Progenitor cell of endocrine pancreas (in vitro differentiated cells): ENCODE measurements at regions not wholly inside any gene's neighbourhood (a gene's known extent, or its start where the extent isn't known, plus 50 kb on each side); places are given as distances from the start of the nearest gene placed in this dataset.
"Not testable (repeated sequence)": the region's sequence is repeated elsewhere in the genome, so short reads cannot be mapped to it uniquely, and the experiment has no call there.

Source experiments
- DNase-seq: peaks from one replicate; pipeline ENCODE4 v3.0.0; 2021; ENCODE audit warnings: low spot score; ENCODE audit not compliant: unreplicated experiment
- H3K27ac Mint-ChIP-seq: 2 replicates; pipeline ENCODE4 v1.8.0; 2021; ENCODE audit warnings: mild to moderate bottlenecking, moderate library complexity, mixed read lengths
- H3K27me3 Mint-ChIP-seq: 2 replicates; pipeline ENCODE4 v1.8.0; 2021; ENCODE audit warnings: mixed read lengths
- H3K36me3 Mint-ChIP-seq: 2 replicates; pipeline ENCODE4 v1.8.0; 2022; ENCODE audit warnings: mixed read lengths; ENCODE audit not compliant: insufficient read depth
- H3K4me1 Mint-ChIP-seq: 2 replicates; pipeline ENCODE4 v1.8.0; 2021; ENCODE audit warnings: low read depth, mixed read lengths
- H3K4me3 Mint-ChIP-seq: 2 replicates; pipeline ENCODE4 v1.8.0; 2021; ENCODE audit warnings: low read depth, mild to moderate bottlenecking, moderate library complexity, mixed read lengths
- H3K9me3 Mint-ChIP-seq: 2 replicates; pipeline ENCODE4 v1.8.0; 2021; ENCODE audit warnings: low read depth, mixed read lengths
- TF ChIP-seq, protein P1 (sequence below): fragments of 200-600 bp; sonication (generic); IDR thresholded peaks from one replicate; pipeline ENCODE4 v1.5.0; 2021; ENCODE audit warnings: antibody characterized with exemption, mild to moderate bottlenecking; ENCODE audit not compliant: unreplicated experiment

DNA sequence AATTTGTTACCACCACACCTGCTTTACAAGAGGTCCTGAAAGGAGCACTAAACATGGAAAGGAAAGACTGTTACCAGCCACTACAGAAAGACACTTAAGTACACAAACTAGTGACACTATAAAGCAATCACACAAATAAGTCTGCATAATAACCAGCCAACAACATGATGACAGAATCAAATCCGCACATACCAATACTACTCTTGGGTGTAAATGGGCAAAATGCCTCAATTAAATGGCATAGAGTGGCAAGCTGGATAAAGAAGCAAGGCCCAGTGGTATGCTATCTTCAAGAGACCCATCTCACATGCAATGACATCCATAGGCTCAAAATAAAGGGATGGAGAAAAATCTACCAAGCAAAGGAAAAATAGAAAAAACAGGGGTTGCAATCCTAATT, 106.8 kb upstream of the PRR23C start:
- H3K4me1 Mint-ChIP-seq = no peaks in the 10 kb centered on the region
- H3K9me3 Mint-ChIP-seq = peaks cover 13% of the 10 kb centered on the region
- no peak overlapping the region for H3K4me3 Mint-ChIP-seq
- no peaks in the 10 kb centered on the region for H3K36me3 Mint-ChIP-seq
- TF ChIP-seq, protein P1, sequence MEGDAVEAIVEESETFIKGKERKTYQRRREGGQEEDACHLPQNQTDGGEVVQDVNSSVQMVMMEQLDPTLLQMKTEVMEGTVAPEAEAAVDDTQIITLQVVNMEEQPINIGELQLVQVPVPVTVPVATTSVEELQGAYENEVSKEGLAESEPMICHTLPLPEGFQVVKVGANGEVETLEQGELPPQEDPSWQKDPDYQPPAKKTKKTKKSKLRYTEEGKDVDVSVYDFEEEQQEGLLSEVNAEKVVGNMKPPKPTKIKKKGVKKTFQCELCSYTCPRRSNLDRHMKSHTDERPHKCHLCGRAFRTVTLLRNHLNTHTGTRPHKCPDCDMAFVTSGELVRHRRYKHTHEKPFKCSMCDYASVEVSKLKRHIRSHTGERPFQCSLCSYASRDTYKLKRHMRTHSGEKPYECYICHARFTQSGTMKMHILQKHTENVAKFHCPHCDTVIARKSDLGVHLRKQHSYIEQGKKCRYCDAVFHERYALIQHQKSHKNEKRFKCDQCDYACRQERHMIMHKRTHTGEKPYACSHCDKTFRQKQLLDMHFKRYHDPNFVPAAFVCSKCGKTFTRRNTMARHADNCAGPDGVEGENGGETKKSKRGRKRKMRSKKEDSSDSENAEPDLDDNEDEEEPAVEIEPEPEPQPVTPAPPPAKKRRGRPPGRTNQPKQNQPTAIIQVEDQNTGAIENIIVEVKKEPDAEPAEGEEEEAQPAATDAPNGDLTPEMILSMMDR = no peak
- H3K27ac Mint-ChIP-seq = no peak overlapping the region
- H3K27me3 Mint-ChIP-seq = peaks cover 19% of the 10 kb centered on the region
- no peak for DNase-seq

DNA sequence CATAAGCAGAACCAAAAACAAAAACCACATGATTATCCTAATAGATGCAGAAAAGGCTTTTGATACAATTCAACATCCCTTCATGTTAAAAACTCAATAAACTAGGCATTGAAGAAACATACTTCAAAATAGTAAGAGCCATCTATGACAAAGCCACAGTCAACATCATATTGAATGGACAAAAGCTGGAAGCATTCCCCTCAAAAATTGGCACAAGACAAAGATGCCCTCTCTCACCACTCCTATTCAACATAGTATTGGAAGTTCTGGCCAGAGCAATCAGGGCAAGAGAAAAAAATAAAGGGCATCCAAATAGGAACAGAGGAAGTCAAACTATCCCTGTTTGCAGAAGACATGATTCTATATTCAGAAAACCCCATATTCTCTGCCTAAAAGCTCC, 108.7 kb upstream of the PRR23C start:
- not testable (repeated sequence) for H3K4me1 Mint-ChIP-seq, H3K4me3 Mint-ChIP-seq, DNase-seq, H3K27ac Mint-ChIP-seq, H3K36me3 Mint-ChIP-seq
- peaks cover 20% of the 10 kb centered on the region for H3K27me3 Mint-ChIP-seq
- H3K9me3 Mint-ChIP-seq = peaks cover 10% of the 10 kb centered on the region

DNA sequence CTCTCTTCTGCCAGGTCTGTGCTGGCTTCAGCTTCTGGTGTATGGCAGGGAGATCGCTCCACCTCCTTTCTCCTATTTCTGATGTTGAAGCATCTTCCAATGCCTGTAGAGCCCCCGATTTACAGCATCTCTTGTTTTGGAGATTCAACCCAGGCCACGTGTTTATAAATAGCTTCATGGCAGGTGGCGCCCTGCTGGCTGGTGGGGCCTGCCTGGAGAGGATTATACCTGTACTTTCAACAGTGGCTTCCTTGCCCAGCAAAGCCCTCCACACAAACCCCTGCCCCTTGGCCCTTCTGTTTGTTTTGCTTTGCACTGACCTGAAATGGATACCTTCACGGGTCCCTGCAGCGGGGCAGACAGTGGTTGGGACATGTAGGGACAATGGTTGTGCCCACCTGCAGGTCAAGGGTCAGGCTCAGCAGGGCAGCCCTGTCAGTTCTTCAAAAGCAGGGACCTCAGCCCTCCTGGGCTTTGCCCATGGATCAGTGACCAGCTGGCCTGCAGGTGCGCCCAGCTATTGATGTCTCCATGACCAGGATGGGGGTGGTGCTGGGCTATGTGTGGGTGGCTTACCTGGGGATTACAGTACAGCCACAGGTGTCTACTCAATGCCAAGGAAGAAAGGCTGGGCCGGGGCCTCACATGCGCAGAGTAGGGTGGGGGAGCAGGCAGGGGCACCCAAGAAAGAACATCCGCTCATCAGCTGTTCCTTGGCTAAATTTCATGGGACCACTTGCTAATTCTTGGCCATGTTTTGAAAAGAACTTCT, 112.7 kb upstream of the PRR23C start:
- Mint-ChIP-seq H3K36me3 (no peaks in the 10 kb centered on the region), H3K4me3 (no peak overlapping the region), H3K4me1 (no peaks in the 10 kb centered on the region), H3K27ac (no peak overlapping the region), H3K27me3 (peaks cover 26% of the 10 kb centered on the region), H3K9me3 (no peaks in the 10 kb centered on the region)
- DNase-seq = no peak
- TF ChIP-seq, protein P1 = no peak

DNA sequence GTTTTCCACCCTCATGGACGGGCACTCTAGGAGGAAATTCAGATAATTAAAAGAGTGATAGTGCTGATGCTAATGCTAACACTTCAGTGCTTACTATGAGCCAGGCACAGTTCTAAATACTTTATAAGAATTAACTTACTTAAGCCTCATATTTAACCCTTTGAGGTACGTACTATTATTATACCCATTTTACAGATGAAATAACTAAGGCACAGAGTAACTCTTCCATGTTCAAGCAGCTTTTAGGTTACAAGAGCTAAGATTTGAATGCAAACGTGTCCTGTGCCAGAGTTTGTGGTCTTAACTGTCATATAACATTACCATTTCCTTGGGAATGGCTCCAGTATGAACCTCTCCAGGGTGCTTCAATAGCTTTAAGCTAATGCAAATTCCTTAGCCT, 114.7 kb upstream of the PRR23C start:
- no peaks in the 10 kb centered on the region for H3K36me3 Mint-ChIP-seq
- TF ChIP-seq, protein P1 = no peak
- H3K27me3 Mint-ChIP-seq = peaks cover 36% of the 10 kb centered on the region
- H3K4me3 Mint-ChIP-seq = no peak overlapping the region
- DNase-seq = no peak
- H3K4me1 Mint-ChIP-seq = no peaks in the 10 kb centered on the region
- H3K9me3 Mint-ChIP-seq = no peaks in the 10 kb centered on the region
- H3K27ac Mint-ChIP-seq = no peak overlapping the region

DNA sequence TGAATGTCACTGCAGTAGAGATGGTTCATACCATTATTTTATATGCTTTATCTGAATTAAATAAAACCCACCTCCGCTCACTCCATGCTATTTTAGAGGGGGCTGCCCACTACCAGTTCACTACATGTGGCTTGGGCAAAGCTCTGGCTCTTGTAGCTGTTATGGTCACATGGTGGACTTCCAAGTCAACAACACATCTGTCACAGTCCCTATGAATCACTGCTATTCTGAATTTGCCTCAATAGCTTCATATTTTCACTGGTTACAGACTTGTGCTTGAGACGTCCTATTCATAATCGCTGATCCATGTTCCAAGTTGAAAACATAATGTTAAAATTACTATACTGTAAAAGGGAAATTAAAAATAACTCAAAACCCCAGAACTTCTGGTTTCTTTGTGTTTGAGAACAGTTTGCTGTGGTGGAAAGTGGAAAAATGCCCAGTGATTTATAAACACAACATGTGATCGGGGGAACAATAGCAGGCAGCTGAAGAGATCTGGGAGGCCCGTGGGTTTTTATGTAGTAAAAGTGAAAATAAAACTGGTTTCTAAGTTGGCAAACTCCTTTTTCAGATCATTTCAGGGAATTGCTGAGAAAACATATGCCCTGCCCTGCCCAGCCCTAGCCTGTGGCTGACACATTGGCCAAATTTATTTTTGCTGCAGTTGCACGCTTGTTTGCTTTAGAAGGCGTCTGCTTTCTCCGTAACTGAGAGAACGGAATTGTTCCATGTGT, 128.8 kb upstream of the PRR23C start:
- Mint-ChIP-seq H3K36me3 (no peaks in the 10 kb centered on the region), H3K9me3 (peaks cover 13% of the 10 kb centered on the region), H3K27ac (no peak overlapping the region), H3K27me3 (peaks cover 41% of the 10 kb centered on the region), H3K4me3 (no peak overlapping the region), H3K4me1 (no peaks in the 10 kb centered on the region)
- TF ChIP-seq, protein P1 = no peak
- DNase-seq = no peak
